Activated CD8-positive, alpha-beta memory T cell treated with anti-CD3 and anti-CD28 coated beads for 24 hours (primary cell): ENCODE measurements at regions not wholly inside any gene's neighbourhood (a gene's known extent, or its start where the extent isn't known, plus 50 kb on each side); places are given as distances from the start of the nearest gene placed in this dataset.
"Not testable (repeated sequence)": the region's sequence is repeated elsewhere in the genome, so short reads cannot be mapped to it uniquely, and the experiment has no call there.

Experiments used
- DNase-seq: peaks from one replicate; pipeline ENCODE4 v3.0.0-alpha.2; 2020

DNA sequence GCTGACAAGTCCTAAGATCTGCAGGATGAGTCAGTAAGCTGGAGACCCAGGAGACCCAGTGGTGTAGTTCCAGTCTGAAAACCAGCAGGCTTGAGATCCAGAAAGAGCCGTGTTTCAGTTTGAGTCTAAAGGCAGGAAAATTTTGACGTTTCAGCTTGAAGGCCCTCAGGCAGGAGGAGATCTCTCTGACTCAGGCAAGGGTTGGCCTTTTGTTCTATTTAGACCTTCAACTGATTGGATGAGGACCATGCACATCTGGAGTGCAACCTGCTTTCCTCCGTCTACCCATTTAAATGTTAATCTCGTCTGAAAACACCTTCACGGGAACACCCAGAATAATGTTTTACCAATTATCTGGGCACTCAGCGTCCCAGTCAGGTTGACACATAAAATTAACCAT, 69.5 kb downstream of the NPIPA7 start:
- DNase-seq: not testable (repeated sequence)

GRCh38 chr16:16449712-16450237, 70.8 kb downstream of the NPIPA7 start:
- not testable (repeated sequence) for DNase-seq

DNA sequence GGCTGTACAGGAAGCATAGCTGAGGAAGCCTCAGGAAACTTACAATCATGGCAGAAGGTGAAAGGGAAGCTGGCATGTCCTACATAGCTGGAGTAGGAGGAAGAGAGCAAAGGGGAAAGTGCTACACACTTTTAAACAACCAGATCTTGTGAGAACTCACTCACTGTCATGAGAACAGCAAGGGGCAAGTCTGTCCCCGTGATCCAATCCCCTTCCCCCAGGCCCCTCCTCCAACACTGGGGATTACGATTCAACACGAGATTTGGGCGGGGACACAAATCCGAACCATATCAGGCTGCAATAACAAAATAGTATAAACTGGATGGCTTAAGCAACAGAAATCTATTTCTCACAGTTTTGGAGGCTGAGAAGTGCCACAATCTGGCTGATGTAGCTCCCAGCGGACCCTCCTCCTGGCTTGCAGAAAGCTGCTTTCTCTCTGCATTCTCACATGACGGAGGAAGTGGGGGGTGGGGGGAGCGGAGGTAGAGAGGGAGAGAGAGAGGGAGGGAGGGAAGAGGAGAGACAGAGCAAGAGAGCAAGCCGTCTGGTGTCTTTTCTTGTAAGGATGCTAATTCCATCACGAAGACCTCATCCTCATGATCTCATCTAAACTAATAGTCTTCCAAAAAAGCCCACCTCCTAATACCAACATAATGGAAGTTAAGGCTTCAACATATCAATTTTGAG, 72.9 kb downstream of the NPIPA7 start:
- not testable (repeated sequence) for DNase-seq

- DNase-seq: not testable (repeated sequence)
Measured at GRCh38 chr16:16458579-16458978, 79.6 kb downstream of the NPIPA7 start.

- not testable (repeated sequence) for DNase-seq
Measured at GRCh38 chr16:16463792-16464191, 84.9 kb downstream of the NPIPA7 start.

DNA sequence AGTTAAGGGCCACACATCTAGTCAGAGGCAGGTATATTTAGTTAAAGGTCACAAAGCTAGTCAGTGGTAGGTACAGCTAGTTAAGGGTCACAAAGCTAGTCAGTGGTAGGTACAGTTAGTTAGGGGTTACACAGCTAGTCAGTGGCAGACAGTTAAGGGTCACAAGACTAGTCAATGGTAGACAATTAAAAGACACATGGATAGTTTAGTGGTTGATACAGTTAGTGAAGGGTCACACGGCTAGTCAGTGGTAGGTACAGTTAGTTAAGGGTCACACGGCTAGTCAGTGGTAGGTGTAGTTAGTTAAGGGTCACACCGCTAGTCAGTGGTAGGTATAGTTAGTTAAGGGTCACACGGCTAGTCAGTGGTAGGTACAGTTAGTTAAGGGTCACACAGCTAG, 110.0 kb downstream of the NPIPA7 start:
- not testable (repeated sequence) for DNase-seq

- DNase-seq: not testable (repeated sequence)
Measured at GRCh38 chr16:16489466-16489865, 110.5 kb downstream of the NPIPA7 start.

DNA sequence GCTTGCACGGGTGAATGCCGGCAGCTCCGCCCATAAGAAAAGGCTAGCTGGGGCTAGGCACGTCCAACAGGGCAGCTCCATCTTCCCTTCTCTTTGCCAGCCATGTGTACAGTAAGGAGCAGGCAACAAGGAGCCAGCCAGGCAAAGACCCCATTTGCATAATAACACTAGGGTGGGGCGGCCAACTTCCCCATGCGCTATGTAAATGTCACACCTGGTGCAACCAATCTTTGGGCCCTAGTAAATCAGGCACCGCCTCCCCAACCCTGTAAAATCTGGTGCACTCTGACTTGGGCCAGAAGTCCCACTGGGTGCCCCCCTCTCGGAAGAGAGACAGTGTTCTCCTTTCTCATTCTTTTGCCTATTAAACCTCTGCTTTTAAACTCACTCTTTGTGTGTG, 115.2 kb downstream of the NPIPA7 start:
- not testable (repeated sequence) for DNase-seq

- DNase-seq: not testable (repeated sequence)
Measured at GRCh38 chr16:16494998-16495397, 116.1 kb downstream of the NPIPA7 start.

DNA sequence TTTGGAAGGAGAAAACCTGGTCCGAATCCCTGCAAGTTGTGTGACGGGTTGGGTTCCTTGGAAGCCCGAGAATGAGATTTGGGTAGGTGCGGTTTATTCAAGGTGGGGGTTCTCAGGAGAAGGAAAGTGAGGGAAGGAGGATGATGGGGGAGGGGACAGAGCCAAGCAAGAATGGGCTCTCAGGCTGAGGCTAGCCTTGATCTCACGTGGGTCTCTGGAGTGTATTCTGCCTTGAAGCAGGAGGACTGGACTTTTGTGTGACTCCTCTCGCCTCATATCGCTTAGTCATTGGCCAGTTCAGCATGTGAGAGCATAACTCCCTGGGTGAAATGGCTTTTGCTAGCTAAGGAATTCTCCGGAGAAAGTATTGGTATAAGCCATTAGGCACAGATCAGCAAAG, 120.9 kb downstream of the NPIPA7 start:
- DNase-seq: not testable (repeated sequence)

- DNase-seq: not testable (repeated sequence)
Measured at GRCh38 chr16:16507041-16507440, 128.1 kb downstream of the NPIPA7 start.

- DNase-seq: not testable (repeated sequence)
Measured at GRCh38 chr16:16508344-16508743, 129.4 kb downstream of the NPIPA7 start.

- not testable (repeated sequence) for DNase-seq
Measured at GRCh38 chr16:16519395-16519794, 140.5 kb downstream of the NPIPA7 start.

GRCh38 chr16:16521239-16522002, 142.5 kb downstream of the NPIPA7 start:
- not testable (repeated sequence) for DNase-seq

GRCh38 chr16:16526998-16527397, 148.1 kb downstream of the NPIPA7 start:
- DNase-seq: not testable (repeated sequence)

DNA sequence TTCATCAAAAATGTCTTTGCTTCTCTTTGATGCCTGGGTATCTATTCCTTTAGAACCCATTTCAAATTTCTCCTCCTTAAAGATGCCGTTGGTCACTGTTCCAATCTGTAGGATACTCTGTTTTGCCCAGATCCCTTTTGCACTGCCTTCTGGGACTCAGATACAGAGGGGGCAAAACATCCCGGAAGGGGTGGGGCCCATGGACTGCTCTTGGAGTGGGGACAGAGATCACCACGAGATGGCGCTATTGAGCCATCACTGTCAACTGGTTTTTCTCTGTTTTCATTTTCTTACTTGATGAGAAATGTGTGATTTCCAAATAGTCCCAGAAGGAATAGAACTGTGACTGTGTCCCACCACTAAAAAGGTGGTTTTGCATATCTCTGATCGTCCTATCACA, 151.8 kb downstream of the NPIPA7 start:
- DNase-seq: not testable (repeated sequence)

DNA sequence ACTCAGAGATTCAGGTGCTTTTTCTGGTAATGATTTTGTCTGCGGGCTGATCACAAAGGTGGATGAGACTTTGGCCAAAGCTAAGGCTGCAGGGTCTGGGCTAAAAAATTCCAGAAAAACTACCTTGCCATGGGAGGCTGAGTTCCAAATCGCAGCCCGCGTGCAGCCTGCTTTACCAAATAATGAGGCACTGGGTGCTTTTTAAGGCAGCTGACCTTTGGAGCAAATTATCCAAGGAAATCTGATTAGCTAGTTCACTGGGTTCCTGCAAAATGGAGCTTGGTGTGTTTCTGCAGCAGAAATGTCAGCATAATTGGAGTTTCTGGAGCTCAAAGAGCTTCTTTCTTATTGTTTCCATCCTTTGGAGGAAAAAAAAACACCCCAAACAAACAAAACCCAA, 156.6 kb downstream of the NPIPA7 start:
- not testable (repeated sequence) for DNase-seq

GRCh38 chr16:16536151-16536550, 157.2 kb downstream of the NPIPA7 start:
- DNase-seq: not testable (repeated sequence)

DNA sequence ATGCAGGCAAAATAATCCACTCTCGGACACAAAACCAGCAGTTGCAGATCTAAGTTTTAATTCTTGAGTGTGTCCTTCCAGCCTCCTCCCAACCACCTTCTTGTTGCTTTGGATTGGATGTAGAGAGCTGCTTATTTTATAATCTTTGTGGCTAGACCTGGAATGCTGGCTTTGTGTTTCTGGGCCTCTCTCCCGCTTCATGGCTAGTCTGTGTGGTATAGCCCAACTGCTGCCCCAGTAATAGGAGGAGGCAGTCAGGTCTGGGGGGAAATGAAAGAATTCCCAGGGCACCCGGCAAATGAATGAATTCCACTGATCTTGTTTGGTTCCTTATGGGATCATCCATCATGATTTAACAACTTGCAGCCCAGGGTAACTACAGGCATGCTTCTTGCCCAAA, 170.8 kb downstream of the NPIPA7 start:
- DNase-seq: not testable (repeated sequence)

DNA sequence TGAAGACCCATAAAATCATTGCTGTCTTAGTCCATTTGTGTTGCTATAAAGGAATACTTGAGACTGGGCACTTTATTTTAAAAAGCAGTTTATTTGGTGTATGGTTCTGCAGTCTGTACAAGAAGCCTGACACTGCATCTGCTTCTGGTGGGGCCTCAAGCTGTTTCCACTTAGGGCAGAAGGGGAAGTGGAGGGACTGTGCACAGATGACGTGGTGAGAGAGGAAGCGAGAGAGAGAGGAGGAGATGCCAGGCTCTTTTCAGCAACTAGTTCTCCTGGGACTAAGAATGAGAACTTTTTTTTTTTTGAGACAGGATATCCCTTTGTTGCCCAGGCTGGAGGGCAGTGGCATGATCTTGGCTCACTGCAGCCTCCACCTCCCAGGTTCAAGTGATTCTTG, 171.9 kb downstream of the NPIPA7 start:
- not testable (repeated sequence) for DNase-seq

DNA sequence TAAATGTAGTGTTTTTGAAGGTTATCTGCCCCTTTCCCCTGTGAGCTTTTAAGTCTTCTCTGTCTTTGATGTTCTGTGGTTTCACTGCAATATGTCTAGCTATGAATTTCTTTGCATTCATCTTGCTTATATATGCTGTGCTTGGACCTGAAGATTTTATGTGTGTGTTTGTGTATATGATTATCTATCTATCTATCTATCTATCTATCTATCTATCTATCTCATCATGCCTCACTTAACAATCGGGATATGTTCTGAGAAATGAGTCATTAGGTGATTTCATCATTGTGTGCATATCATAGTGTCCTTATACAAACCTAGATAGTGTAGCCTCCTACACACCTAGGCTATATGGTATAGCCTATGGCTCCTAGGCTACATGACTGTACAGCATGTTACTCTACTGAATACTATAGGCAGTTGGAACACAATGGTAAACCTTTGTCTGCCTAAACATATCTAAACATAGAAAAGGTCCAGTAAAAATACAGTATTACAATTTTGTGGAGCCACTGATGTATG, 173.9 kb downstream of the NPIPA7 start:
- DNase-seq: not testable (repeated sequence)

DNA sequence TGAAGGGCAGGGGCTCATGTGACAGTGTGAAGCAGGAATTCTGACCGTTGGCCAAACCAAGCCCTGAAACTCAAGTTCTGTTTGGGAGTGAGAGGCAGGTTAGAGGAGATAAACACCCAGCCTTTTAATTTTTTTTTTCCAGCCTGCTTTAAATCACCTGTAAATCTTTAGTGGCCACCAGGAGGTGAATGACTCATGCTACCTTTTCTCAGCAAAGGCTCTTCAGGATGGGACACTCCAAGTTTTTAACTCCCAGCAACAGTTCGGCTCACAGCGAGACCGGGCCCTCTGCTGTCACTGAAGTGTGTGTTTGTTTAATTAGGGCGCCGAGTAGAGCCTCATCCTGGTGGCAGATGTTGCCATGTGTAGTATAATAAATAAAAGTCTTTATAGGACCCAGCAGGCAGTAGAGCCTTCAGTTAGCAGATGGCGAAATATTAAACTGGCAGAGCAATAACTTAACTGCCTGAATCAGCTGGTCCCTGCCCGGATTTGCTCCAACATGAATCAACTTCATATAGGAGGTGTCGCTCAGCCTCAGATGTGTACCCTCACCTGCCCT, 180.3 kb downstream of the NPIPA7 start:
- not testable (repeated sequence) for DNase-seq

GRCh38 chr16:16561532-16561931, 182.6 kb downstream of the NPIPA7 start:
- not testable (repeated sequence) for DNase-seq
